IPS-18a (cell line): ENCODE measurements at regions not wholly inside any gene's neighbourhood (a gene's known extent, or its start where the extent isn't known, plus 50 kb on each side); places are given as distances from the start of the nearest gene placed in this dataset.

Source experiments
- H3K27ac ChIP-seq: one replicate; pipeline ENCODE4 v1.5.1; 2013; ENCODE audit warnings: low read length
- H3K27me3 ChIP-seq: one replicate; pipeline ENCODE4 v1.6.1; 2013; ENCODE audit warnings: mild to moderate bottlenecking, low read length; ENCODE audit not compliant: control insufficient read depth, insufficient read depth
- H3K36me3 ChIP-seq: one replicate; pipeline ENCODE4 v1.6.1; 2013; ENCODE audit warnings: low read depth, low read length; ENCODE audit not compliant: control insufficient read depth
- H3K4me1 ChIP-seq: one replicate; pipeline ENCODE4 v1.6.1; 2013; ENCODE audit warnings: low read depth, low read length; ENCODE audit not compliant: control insufficient read depth
- H3K4me3 ChIP-seq: one replicate; pipeline ENCODE4 v1.5.1; 2013; ENCODE audit warnings: low read length
- H3K9ac ChIP-seq: one replicate; pipeline ENCODE4 v1.6.1; 2013; ENCODE audit warnings: mild to moderate bottlenecking, low read length, moderate library complexity
- H3K9me3 ChIP-seq: one replicate; pipeline ENCODE4 v1.6.1; 2013; ENCODE audit warnings: low read depth, low read length; ENCODE audit not compliant: control insufficient read depth

- Histone ChIP-seq H3K27ac (no peak overlapping the region), H3K4me1 (no peaks in the 10 kb centered on the region), H3K36me3 (no peaks in the 10 kb centered on the region), H3K9ac (no peak overlapping the region), H3K9me3 (no peaks in the 10 kb centered on the region), H3K4me3 (no peak overlapping the region), H3K27me3 (peaks cover 4% of the 10 kb centered on the region)
Observed at GRCh38 chr14:36465178-36465577, 54.9 kb downstream of the NKX2-1 start.

GRCh38 chr14:36462890-36463289 lies 57.1 kb downstream of the NKX2-1 start:
- Histone ChIP-seq H3K9ac (no peak overlapping the region), H3K27ac (no peak overlapping the region), H3K9me3 (no peaks in the 10 kb centered on the region), H3K4me3 (no peak overlapping the region), H3K27me3 (peaks cover 4% of the 10 kb centered on the region), H3K36me3 (no peaks in the 10 kb centered on the region), H3K4me1 (no peaks in the 10 kb centered on the region)

DNA sequence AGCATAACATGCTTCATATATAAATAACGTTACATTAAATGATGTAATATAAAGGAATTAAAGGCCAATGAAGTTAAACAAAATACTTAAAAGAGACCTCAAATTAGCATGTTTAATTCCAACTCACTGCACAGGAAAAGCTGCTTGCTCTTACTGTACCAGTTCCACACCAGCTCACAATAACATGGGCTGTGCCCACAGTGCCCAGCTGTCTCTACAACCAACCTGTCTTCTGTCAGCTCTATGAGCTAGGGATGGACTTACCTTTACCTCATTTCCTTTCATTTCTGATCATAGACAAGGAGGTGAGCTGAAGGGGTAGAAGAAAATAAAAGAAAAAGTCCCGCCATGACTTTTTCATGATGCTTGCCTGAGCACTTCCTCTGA lies 64.8 kb downstream of the NKX2-1 start:
- no peak overlapping the region for H3K27ac ChIP-seq
- H3K9me3 ChIP-seq, result no peaks in the 10 kb centered on the region
- H3K9ac ChIP-seq, result no peak overlapping the region
- no peaks in the 10 kb centered on the region for H3K36me3 ChIP-seq
- H3K27me3 ChIP-seq, result peaks cover 48% of the 10 kb centered on the region
- no peak overlapping the region for H3K4me3 ChIP-seq
- H3K4me1 ChIP-seq, result no peaks in the 10 kb centered on the region

DNA sequence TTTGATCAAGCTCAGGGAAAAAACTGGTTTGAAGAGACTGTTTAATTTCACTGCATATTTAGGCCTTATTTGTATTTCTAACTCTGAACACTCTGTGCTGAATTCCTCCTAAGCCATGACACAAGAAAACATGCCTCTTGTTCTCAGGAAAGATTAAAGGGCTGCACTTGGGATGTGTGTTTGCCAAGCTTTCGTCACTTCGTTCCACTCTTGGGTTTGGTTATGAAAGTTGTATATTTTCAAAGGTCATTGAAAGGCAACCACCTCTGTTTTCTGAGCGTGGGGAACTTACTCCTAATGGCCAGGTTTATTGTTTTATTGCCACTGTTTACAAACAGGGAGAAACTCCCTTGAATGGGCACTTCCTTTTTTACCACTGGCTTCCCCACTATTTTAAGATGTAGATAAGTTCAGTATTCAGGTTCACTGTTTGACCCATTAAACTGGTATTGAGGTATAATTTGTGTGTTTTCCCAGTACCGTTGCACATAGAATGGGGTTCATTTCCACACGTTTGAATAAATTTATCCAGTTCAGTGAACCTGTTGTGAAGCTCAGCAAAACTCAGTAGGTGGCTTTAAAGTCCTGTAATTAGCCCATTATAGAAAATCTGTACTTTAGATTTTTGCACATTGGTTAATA lies 65.3 kb downstream of the NKX2-1 start:
- H3K9ac ChIP-seq, result no peak overlapping the region
- no peaks in the 10 kb centered on the region for H3K9me3 ChIP-seq
- H3K27me3 ChIP-seq, result peaks cover 53% of the 10 kb centered on the region
- H3K4me3 ChIP-seq, result no peak overlapping the region
- H3K27ac ChIP-seq, result no peak overlapping the region
- H3K4me1 ChIP-seq, result no peaks in the 10 kb centered on the region
- no peaks in the 10 kb centered on the region for H3K36me3 ChIP-seq

DNA sequence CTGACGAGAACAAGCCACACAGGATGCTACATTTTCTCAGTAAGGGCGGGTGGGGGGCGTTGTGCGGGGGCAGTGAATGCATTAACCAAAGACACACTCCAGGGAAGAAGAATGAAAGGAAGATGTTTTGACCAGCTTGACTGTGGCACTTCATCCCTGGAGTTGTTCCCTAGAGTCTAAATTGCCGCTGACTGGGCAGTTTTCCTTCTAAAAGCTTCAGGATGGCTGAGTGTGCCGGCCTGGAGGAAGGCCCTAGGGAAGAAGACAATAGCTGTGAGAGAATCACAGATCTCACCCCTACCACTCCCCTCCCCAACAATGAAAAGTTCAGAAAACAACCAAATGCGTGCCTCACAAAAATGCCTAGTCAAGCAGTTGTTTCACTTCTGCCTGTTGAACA lies 67.2 kb downstream of the NKX2-1 start:
- H3K4me1 ChIP-seq, result no peaks in the 10 kb centered on the region
- H3K27ac ChIP-seq, result no peak overlapping the region
- no peaks in the 10 kb centered on the region for H3K36me3 ChIP-seq
- no peak overlapping the region for H3K4me3 ChIP-seq
- H3K9ac ChIP-seq, result no peak overlapping the region
- H3K27me3 ChIP-seq, result peaks cover 66% of the 10 kb centered on the region
- H3K9me3 ChIP-seq, result no peaks in the 10 kb centered on the region

- H3K9ac ChIP-seq, result no peak overlapping the region
- H3K9me3 ChIP-seq, result no peaks in the 10 kb centered on the region
- no peaks in the 10 kb centered on the region for H3K4me1 ChIP-seq
- peaks cover 80% of the 10 kb centered on the region for H3K27me3 ChIP-seq
- H3K27ac ChIP-seq, result no peak overlapping the region
- H3K36me3 ChIP-seq, result no peaks in the 10 kb centered on the region
- H3K4me3 ChIP-seq, result no peak overlapping the region
Observed at GRCh38 chr14:36451310-36452065, 68.5 kb downstream of the NKX2-1 start.

DNA sequence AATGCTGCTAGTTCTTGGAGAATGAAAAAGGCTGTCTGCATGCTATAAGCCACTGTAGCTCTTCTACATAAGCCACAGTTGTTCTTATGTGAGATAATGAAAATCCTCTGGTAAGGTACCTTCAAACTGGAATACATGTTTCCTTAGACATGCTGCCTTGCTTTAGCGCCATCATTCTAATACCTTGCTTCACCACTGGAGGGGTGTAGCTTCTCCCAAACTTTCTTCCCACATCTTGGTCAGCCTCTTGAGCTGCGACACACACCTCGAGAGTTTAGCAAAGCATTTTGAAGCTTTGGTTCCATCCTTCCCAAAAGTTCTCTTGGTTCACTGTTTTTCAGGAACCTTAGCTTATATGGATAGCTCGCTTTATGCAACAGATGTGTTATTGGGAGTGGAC lies 69.5 kb downstream of the NKX2-1 start:
- Histone ChIP-seq H3K9me3 (no peaks in the 10 kb centered on the region), H3K9ac (no peak overlapping the region), H3K36me3 (no peaks in the 10 kb centered on the region), H3K4me1 (no peaks in the 10 kb centered on the region), H3K27ac (no peak overlapping the region), H3K4me3 (no peak overlapping the region), H3K27me3 (peaks cover 90% of the 10 kb centered on the region)

- no peaks in the 10 kb centered on the region for H3K9me3 ChIP-seq
- no peak overlapping the region for H3K9ac ChIP-seq
- H3K4me1 ChIP-seq, result no peaks in the 10 kb centered on the region
- no peak overlapping the region for H3K4me3 ChIP-seq
- H3K27ac ChIP-seq, result no peak overlapping the region
- no peaks in the 10 kb centered on the region for H3K36me3 ChIP-seq
- H3K27me3 ChIP-seq, result peaks cover 90% of the 10 kb centered on the region
Observed at GRCh38 chr14:36449903-36450302, 70.1 kb downstream of the NKX2-1 start.

GRCh38 chr14:36443374-36443773 lies 76.7 kb downstream of the NKX2-1 start:
- no peak overlapping the region for H3K9ac ChIP-seq
- no peaks in the 10 kb centered on the region for H3K36me3 ChIP-seq
- no peak overlapping the region for H3K27ac ChIP-seq
- no peak overlapping the region for H3K4me3 ChIP-seq
- H3K9me3 ChIP-seq, result no peaks in the 10 kb centered on the region
- peaks cover 97% of the 10 kb centered on the region for H3K27me3 ChIP-seq
- peaks cover 34% of the 10 kb centered on the region for H3K4me1 ChIP-seq

DNA sequence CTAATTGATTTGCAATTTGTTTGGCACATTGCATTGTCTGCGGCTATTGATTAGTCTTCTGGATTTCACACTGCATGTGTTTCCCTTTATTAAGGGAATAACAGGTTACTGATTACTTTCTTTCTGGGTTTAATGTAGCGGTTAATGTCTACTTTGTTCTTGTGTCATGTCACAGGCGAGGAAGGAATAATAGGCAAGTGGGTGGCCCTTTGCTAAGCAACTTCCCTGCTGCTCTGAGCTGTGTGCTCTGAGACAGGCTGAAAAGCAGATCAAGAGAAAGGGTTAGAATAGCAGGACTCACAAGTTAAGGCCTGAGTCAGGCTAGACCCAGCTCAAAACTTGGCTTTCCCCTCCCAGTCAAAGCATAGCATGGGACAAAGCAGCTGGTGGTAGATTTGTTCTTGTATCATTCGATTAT lies 77.2 kb downstream of the NKX2-1 start:
- Histone ChIP-seq H3K36me3 (no peaks in the 10 kb centered on the region), H3K4me1 (peaks cover 34% of the 10 kb centered on the region), H3K9me3 (no peaks in the 10 kb centered on the region), H3K27ac (no peak overlapping the region), H3K27me3 (peaks cover 100% of the 10 kb centered on the region), H3K9ac (no peak overlapping the region), H3K4me3 (no peak overlapping the region)

DNA sequence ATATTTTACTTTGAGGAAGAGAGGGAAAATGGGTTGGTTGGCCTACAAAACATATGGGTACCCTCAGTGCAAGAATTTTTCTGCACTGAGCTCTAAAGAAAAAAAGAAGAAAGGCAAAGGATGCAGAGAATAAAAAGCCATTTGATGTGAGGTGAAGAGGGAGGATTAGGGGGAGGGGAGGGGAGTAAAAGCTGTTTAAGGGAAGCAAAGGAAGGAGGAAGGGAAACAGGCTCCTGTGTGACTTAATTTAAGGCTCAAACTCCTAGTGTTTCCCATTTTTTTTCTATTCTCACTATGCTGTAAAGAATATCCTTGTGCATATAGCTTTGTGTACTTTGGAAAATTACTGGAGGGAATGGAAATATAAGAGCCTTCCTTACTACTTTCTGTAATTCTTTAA lies 78.7 kb downstream of the NKX2-1 start:
- Histone ChIP-seq H3K9me3 (no peaks in the 10 kb centered on the region), H3K9ac (no peak overlapping the region), H3K27me3 (peaks cover 100% of the 10 kb centered on the region), H3K4me1 (peaks cover 34% of the 10 kb centered on the region), H3K4me3 (no peak overlapping the region), H3K27ac (no peak overlapping the region), H3K36me3 (no peaks in the 10 kb centered on the region)

- Histone ChIP-seq H3K36me3 (no peaks in the 10 kb centered on the region), H3K4me1 (peaks cover 34% of the 10 kb centered on the region), H3K27ac (no peak overlapping the region), H3K9ac (no peak overlapping the region), H3K4me3 (no peak overlapping the region), H3K27me3 (peaks cover 85% of the 10 kb centered on the region), H3K9me3 (no peaks in the 10 kb centered on the region)
Observed at GRCh38 chr14:36439766-36440165, 80.3 kb downstream of the NKX2-1 start.
